ENCODE measurements at regions not wholly inside any gene's neighbourhood (a gene's known extent, or its start where the extent isn't known, plus 50 kb on each side); places are given as distances from the start of the nearest gene placed in this dataset.

- TF ChIP-seq ZNF274 (CRISPR knock-in tag; IDR thresholded peaks at IDR 0.05) (no peak), ZBTB1 (CRISPR knock-in tag; IDR thresholded peaks at IDR 0.05; ENCODE audit: borderline replicate concordance) (no peak), PATZ1 (CRISPR knock-in tag; IDR thresholded peaks at IDR 0.05) (no peak), ZNF382 (CRISPR knock-in tag; IDR thresholded peaks at IDR 0.05; ENCODE audit: borderline replicate concordance) (no peak), KDM5A (IDR thresholded peaks at IDR 0.05; ENCODE audit: borderline replicate concordance, low read length) (no peak), ARNTL (CRISPR knock-in tag; IDR thresholded peaks at IDR 0.05) (no peak), ATF3 (CRISPR knock-in tag; IDR thresholded peaks at IDR 0.05) (no peak), POLR2AphosphoS5 (IDR thresholded peaks at IDR 0.05; ENCODE audit: low read depth, low read length) (no peak), ZNF589 (CRISPR knock-in tag; conservative IDR thresholded peaks at IDR 0.05) (no peak), PRDM10 (CRISPR knock-in tag; IDR thresholded peaks at IDR 0.05; ENCODE audit: low read depth) (no peak)
- TF ChIP-seq, protein P1, sequence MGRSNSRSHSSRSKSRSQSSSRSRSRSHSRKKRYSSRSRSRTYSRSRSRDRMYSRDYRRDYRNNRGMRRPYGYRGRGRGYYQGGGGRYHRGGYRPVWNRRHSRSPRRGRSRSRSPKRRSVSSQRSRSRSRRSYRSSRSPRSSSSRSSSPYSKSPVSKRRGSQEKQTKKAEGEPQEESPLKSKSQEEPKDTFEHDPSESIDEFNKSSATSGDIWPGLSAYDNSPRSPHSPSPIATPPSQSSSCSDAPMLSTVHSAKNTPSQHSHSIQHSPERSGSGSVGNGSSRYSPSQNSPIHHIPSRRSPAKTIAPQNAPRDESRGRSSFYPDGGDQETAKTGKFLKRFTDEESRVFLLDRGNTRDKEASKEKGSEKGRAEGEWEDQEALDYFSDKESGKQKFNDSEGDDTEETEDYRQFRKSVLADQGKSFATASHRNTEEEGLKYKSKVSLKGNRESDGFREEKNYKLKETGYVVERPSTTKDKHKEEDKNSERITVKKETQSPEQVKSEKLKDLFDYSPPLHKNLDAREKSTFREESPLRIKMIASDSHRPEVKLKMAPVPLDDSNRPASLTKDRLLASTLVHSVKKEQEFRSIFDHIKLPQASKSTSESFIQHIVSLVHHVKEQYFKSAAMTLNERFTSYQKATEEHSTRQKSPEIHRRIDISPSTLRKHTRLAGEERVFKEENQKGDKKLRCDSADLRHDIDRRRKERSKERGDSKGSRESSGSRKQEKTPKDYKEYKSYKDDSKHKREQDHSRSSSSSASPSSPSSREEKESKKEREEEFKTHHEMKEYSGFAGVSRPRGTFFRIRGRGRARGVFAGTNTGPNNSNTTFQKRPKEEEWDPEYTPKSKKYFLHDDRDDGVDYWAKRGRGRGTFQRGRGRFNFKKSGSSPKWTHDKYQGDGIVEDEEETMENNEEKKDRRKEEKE (IDR thresholded peaks at IDR 0.05): no peak
- TF ChIP-seq, protein P2, sequence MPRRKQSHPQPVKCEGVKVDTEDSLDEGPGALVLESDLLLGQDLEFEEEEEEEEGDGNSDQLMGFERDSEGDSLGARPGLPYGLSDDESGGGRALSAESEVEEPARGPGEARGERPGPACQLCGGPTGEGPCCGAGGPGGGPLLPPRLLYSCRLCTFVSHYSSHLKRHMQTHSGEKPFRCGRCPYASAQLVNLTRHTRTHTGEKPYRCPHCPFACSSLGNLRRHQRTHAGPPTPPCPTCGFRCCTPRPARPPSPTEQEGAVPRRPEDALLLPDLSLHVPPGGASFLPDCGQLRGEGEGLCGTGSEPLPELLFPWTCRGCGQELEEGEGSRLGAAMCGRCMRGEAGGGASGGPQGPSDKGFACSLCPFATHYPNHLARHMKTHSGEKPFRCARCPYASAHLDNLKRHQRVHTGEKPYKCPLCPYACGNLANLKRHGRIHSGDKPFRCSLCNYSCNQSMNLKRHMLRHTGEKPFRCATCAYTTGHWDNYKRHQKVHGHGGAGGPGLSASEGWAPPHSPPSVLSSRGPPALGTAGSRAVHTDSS (CRISPR knock-in tag; conservative IDR thresholded peaks at IDR 0.05): no peak
- TF ChIP-seq, protein P3, sequence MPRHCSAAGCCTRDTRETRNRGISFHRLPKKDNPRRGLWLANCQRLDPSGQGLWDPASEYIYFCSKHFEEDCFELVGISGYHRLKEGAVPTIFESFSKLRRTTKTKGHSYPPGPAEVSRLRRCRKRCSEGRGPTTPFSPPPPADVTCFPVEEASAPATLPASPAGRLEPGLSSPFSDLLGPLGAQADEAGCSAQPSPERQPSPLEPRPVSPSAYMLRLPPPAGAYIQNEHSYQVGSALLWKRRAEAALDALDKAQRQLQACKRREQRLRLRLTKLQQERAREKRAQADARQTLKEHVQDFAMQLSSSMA (CRISPR knock-in tag; IDR thresholded peaks at IDR 0.05): no peak
Observed at GRCh38 chr14:101069228-101069549, 165.7 kb upstream of the RTL1 start.
